ENCODE measurements at regions not wholly inside any gene's neighbourhood (a gene's known extent, or its start where the extent isn't known, plus 50 kb on each side); places are given as distances from the start of the nearest gene placed in this dataset.
"Not testable (repeated sequence)": the region's sequence is repeated elsewhere in the genome, so short reads cannot be mapped to it uniquely, and the experiment has no call there.

DNA sequence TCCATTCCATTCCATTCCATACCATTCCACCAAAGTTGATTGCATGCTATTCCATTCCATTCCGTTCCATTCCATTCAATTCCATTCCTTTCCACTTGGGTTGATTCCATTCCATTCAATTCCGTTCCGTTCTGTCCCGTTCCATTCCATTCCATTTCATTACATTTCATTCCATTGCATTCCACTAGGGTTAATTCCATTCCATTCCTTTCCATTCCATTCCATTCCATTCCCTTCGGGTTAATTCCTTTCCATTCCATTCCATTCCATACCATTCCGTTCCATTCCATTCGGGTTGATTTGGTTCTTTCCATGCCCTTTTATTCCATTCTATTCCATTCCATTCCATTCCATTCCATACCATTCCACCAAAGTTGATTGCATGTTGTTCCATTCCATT, 131.9 kb downstream of the CWH43 start:
- H3K27ac ChIP-seq (replicated peaks); intact Hi-C loops (cut with micrococcal nuclease): not testable (repeated sequence)
- H3K9me3 ChIP-seq (replicated peaks) = peaks cover 77% of the 10 kb centered on the region

DNA sequence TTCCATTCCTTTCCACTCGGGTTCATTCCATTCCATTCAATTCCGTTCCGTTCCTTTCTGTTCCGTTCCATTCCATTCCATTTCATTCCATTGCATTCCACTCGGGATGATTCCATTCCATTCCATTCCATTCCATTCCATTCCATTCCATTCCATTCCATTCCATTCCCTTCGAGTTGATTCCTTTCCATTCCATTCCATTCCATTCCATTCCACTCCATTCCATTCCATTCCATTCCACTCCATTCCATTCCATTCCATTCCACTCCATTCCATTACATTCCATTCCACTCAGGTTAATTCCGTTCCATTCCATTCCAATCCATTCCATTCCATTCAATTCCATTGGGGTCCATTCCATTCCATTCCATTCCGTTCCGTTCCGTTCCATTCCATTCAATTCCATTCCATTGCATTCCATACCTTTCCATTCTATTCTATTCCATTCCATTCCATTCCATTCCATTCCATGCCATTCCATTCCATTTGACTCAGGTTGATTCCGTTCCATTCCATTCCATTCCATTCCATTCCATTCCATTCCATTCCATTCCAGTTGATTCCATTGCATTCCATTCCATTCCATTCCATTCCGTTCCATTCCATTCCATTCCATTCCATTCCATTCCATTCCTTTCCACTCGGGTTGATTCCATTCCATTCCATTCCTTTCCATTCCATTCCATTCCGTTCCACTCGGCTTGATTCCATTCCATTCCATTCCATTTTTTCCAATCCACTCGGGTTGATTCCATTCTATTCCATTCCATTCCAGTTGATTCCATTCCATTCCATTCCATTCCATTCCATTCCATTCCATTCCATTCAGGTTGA, 132.5 kb downstream of the CWH43 start:
- H3K4me1 ChIP-seq; intact Hi-C loops (cut with micrococcal nuclease); H3K27ac ChIP-seq (replicated peaks); DNase-seq; H3K4me3 ChIP-seq; H3K36me3 ChIP-seq; H3K27me3 ChIP-seq (ENCODE audit: low read depth): not testable (repeated sequence)
- H3K9me3 ChIP-seq (replicated peaks) = peaks cover 70% of the 10 kb centered on the region

More for the DNA sequence above, 131.9 kb downstream of the CWH43 start:
- H3K27me3 ChIP-seq (ENCODE audit: low read depth); H3K4me1 ChIP-seq; H3K4me3 ChIP-seq; DNase-seq; H3K36me3 ChIP-seq: not testable (repeated sequence)

DNA sequence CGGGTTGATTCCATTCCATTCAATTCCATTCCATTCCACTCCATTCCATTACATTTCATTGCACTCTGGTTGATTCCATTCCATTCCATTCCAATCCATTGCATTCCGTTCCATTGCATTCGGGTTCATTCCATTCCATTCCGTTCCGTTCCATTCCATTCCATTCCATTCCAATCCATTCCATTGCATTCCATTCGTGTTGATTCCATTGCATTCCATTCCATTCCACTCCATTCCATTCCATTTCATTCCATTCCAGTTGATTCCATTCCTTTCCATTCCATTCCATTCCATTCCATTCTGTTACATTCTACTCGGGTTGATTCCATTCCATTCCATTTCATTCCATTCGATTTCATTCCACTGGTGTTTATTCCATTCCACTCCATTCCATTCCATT, 133.3 kb downstream of the CWH43 start:
- H3K27me3 ChIP-seq (ENCODE audit: low read depth); H3K36me3 ChIP-seq; H3K27ac ChIP-seq (replicated peaks); H3K4me1 ChIP-seq; DNase-seq; intact Hi-C loops (cut with micrococcal nuclease); H3K4me3 ChIP-seq: not testable (repeated sequence)
- peaks cover 63% of the 10 kb centered on the region for H3K9me3 ChIP-seq (replicated peaks)

DNA sequence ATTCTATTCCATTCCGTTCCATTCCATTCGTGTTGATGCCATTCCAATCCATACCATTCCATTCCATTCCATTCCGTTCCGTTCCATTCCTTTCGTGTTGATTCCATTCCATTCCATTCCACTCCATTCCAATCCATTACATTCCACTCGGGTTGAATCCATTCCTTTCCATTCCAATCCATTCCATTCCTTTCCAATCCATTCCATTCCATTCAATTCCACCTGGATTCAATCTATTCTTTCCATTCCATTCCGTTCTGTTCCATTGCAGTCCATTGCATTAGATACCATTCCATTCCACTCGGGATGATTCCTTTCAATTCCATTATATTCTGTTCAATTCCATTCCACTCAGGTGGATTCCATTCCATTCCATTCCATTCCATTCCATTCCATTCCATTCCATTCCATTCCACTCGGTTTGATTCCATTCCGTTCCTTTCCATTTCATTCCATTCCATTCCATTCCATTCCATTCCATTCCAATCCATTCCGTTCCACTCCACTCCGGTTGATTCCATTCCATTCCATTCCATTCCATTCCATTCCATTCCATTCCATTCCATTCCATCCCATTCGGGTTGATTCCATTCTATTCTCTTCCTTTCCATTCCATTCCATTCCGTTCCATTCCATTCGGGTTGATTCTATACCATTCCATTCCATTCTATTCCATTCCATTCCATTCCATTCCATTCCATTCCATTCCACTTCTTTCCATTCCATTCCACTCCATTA, 134.1 kb downstream of the CWH43 start:
- H3K9me3 ChIP-seq (replicated peaks) = peaks cover 54% of the 10 kb centered on the region
- H3K27ac ChIP-seq (replicated peaks); intact Hi-C loops (cut with micrococcal nuclease): not testable (repeated sequence)

DNA sequence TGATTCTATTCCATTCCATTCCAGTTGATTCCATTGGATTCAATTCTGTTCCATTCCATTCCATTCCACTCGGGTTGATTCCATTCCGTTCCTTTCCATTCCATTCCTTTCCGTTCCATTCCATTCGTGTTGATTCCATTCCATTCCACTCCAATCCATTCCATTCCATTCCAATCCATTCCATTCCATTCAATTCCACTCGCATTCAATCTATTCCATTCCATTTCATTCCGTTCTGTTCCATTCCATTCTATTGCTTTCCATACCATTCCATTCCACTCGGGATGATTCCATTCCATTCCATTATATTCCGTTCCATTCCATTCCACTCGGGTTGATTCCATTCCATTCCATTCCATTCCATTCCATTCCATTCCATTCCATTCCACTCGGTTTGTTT, 134.7 kb downstream of the CWH43 start:
- DNase-seq; H3K4me1 ChIP-seq; H3K27ac ChIP-seq (replicated peaks); intact Hi-C loops (cut with micrococcal nuclease); H3K27me3 ChIP-seq (ENCODE audit: low read depth); H3K4me3 ChIP-seq; H3K36me3 ChIP-seq: not testable (repeated sequence)
- H3K9me3 ChIP-seq (replicated peaks) = peaks cover 48% of the 10 kb centered on the region

More for the DNA sequence above, 134.1 kb downstream of the CWH43 start:
- H3K4me3 ChIP-seq; H3K27me3 ChIP-seq (ENCODE audit: low read depth); H3K4me1 ChIP-seq; H3K36me3 ChIP-seq; DNase-seq: not testable (repeated sequence)

DNA sequence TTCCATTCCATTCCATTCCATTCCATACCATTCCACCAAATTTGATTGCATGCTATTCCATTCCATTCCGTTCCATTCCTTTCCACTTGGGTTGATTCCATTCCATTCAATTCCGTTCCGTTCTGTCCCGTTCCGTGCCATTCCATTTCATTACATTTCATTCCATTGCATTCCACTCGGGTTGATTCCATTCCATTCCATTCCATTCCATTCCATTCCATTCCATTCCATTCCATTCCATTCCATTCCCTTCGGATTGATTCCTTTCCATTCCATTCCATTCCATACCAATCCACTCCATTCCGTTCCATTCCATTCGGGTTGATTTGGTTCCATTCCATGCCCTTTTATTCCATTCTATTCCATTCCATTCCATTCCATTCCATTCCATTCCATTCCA, 140.4 kb downstream of the CWH43 start:
- H3K9me3 ChIP-seq (replicated peaks); H3K27ac ChIP-seq (replicated peaks); H3K4me3 ChIP-seq; DNase-seq; H3K27me3 ChIP-seq (ENCODE audit: low read depth); intact Hi-C loops (cut with micrococcal nuclease); H3K4me1 ChIP-seq; H3K36me3 ChIP-seq: not testable (repeated sequence)

DNA sequence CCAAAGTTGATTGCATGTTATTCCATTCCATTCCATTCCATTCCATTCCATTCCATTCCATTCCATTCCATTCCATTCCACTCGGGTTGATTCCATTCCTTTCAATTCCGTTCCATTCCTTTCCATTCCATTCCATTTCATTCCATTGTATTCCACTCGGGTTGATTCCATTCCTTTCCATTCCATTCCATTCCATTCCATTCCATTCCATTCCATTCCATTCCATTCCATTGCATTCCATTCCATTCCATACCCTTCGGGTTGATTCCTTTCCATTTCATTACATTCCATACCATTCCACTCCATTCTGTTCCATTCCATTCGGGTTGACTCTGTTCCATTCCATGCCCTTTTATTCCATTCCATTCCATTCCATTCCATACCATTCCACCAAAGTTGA, 140.8 kb downstream of the CWH43 start:
- H3K36me3 ChIP-seq; H3K27me3 ChIP-seq (ENCODE audit: low read depth); H3K27ac ChIP-seq (replicated peaks); DNase-seq; H3K9me3 ChIP-seq (replicated peaks); H3K4me1 ChIP-seq; intact Hi-C loops (cut with micrococcal nuclease); H3K4me3 ChIP-seq: not testable (repeated sequence)

DNA sequence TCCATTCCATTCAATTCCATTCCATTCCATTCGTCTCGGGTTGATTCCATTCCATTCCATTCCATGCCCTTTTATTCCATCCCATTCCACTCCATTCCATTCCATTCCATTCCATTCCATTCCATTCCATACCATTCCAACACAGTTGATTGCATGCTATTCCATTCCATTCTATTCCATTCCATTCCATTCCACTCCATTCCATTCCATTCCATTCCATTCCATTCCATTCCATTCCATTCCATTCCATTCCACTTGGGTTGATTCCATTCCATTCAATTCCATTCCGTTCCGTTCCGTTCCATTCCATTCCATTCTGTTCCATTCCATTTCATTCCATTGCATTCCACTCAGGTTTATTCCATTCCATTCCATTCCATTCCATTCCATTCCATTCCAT, 143.3 kb downstream of the CWH43 start:
- H3K27ac ChIP-seq (replicated peaks); H3K36me3 ChIP-seq; H3K27me3 ChIP-seq (ENCODE audit: low read depth); intact Hi-C loops (cut with micrococcal nuclease); H3K9me3 ChIP-seq (replicated peaks); DNase-seq; H3K4me3 ChIP-seq; H3K4me1 ChIP-seq: not testable (repeated sequence)

DNA sequence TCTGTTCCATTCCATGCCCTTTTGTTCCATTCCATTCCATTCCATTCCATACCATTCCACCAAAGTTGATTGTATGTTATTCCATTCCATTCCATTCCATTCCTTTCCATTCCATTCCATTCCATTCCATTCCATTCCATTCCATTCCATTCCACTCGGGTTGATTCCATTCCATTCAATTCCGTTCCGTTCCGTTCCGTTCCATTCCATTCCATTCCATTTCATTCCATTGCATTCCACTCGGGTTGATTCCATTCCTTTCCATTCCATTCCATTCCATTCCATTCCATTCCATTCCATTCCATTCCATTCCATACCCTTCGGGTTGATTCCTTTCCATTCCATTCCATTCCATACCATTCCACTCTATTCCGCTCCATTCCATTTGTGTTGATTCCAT, 143.8 kb downstream of the CWH43 start:
- intact Hi-C loops (cut with micrococcal nuclease); H3K4me1 ChIP-seq; H3K9me3 ChIP-seq (replicated peaks); H3K36me3 ChIP-seq; H3K27me3 ChIP-seq (ENCODE audit: low read depth); H3K27ac ChIP-seq (replicated peaks); DNase-seq; H3K4me3 ChIP-seq: not testable (repeated sequence)

DNA sequence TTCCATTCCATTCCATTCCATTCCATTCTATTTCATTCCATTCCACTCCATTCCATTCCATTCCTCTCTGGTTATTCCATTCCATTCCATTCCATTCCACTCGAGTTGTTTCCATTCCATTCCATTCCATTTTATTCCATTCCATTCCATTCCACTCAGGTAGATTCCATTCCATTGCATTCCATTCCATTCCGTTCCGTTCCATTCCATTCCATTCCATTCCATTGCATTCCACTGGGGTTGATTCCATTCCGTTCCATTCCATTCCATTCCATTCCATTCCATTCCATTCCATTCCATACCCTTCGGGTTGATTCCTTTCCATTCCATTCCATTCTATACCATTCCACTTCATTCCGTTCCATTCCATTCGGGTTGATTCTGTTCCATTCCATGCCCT, 144.6 kb downstream of the CWH43 start:
- H3K27me3 ChIP-seq (ENCODE audit: low read depth); DNase-seq; H3K36me3 ChIP-seq; intact Hi-C loops (cut with micrococcal nuclease); H3K27ac ChIP-seq (replicated peaks); H3K4me3 ChIP-seq; H3K4me1 ChIP-seq; H3K9me3 ChIP-seq (replicated peaks): not testable (repeated sequence)

DNA sequence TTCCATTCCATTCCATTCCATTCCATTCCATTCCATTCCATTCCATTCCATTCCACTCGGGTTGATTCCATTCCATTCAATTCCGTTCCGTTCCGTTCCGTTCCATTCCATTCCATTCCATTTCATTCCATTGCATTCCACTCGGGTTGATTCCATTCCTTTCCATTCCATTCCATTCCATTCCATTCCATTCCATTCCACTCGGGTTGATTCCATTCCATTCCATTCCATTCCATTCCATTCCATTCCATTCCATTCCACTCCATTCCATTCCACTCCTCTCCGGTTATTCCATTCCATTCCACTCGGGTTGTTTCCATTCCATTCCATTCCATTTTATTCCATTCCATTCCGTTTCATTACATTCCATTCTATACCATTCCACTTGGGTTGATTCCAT, 151.0 kb downstream of the CWH43 start:
- H3K27ac ChIP-seq (replicated peaks); H3K27me3 ChIP-seq (ENCODE audit: low read depth); intact Hi-C loops (cut with micrococcal nuclease); H3K9me3 ChIP-seq (replicated peaks); DNase-seq; H3K4me1 ChIP-seq; H3K4me3 ChIP-seq; H3K36me3 ChIP-seq: not testable (repeated sequence)

DNA sequence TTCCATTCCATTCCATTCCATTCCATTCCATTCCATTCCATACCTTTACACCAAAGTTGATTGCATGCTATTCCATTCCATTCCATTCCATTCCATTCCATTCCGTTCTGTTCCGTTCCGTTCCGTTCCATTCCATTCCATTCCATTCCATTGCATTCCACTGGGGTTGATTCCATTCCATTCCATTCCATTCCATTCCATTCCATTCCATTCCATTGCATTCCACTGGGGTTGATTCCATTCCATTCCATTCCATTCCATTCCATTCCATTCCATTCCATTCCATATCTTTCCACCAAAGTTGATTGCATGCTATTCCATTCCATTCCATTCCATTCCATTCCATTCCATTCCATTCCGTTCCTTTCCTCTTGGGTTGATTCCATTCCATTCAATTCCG, 151.9 kb downstream of the CWH43 start:
- H3K4me3 ChIP-seq; DNase-seq; H3K36me3 ChIP-seq; H3K27ac ChIP-seq (replicated peaks); intact Hi-C loops (cut with micrococcal nuclease); H3K9me3 ChIP-seq (replicated peaks); H3K4me1 ChIP-seq; H3K27me3 ChIP-seq (ENCODE audit: low read depth): not testable (repeated sequence)

DNA sequence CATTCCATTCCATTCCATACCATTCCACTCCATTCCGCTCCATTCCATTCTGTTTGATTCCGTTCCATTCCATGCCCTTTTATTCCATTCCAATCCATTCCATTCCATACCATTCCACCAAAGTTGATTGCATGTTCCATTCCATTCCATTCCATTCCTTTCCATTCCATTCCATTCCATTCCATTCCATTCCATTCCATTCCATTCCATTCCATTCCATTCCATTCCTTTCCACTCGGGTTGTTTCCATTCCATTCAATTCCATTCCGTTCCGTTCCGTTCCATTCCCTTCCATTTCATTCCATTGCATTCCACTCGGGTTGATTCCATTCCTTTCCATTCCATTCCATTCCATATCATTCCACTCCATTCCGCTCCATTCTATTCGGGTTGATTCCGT, 152.7 kb downstream of the CWH43 start:
- H3K27me3 ChIP-seq (ENCODE audit: low read depth); H3K4me3 ChIP-seq; DNase-seq; H3K36me3 ChIP-seq; H3K4me1 ChIP-seq; H3K9me3 ChIP-seq (replicated peaks); intact Hi-C loops (cut with micrococcal nuclease); H3K27ac ChIP-seq (replicated peaks): not testable (repeated sequence)

DNA sequence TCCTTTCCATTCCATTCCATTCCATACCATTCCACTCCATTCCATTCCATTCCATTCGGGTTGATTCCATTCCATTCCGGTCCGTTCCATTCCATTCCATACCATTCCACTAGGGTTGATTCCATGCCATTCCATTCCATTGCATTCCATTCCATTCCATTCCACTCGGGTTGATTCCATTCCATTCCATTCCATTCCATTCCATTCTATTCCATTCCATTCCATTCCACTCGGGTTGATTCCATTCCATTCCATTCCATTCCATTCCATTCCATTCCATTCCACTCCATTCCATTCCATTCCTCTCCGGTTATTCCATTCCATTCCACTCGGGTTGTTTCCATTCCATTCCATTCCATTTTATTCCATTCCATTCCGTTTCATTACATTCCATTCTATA, 153.4 kb downstream of the CWH43 start:
- DNase-seq; H3K4me3 ChIP-seq; H3K27ac ChIP-seq (replicated peaks); H3K36me3 ChIP-seq; H3K9me3 ChIP-seq (replicated peaks); H3K27me3 ChIP-seq (ENCODE audit: low read depth); H3K4me1 ChIP-seq; intact Hi-C loops (cut with micrococcal nuclease): not testable (repeated sequence)

All from left ventricle myocardium inferior (tissue), 1 donor.